MM.1S (cell line): ENCODE measurements at regions not wholly inside any gene's neighbourhood (a gene's known extent, or its start where the extent isn't known, plus 50 kb on each side); places are given as distances from the start of the nearest gene placed in this dataset.

Source experiments
- DNase-seq: peaks from one replicate; pipeline ENCODE4 v3.0.0-alpha.2; 2015
- H2AFZ ChIP-seq: fragments of 300-600 bp; sonication (generic); 2 replicates; pipeline ENCODE4 v1.6.0; 2016; ENCODE audit warnings: antibody characterized with exemption, low read length
- H3F3A ChIP-seq: fragments of 300-600 bp; sonication (generic); 2 replicates; pipeline ENCODE4 v1.6.1; 2016; ENCODE audit warnings: mild to moderate bottlenecking, antibody characterized with exemption, low read length, moderate library complexity, mixed read lengths; ENCODE audit not compliant: insufficient read depth
- H3K27ac ChIP-seq: fragments of 300-600 bp; sonication (generic); 2 replicates; pipeline ENCODE4 v1.5.1; 2016; ENCODE audit warnings: mild to moderate bottlenecking, low read length
- H3K27me3 ChIP-seq: fragments of 300-600 bp; sonication (generic); replicated peaks from 2 replicates; pipeline ENCODE4 v1.6.0; 2016; ENCODE audit warnings: low read length; ENCODE audit not compliant: insufficient read depth
- H3K36me3 ChIP-seq: fragments of 300-600 bp; sonication (generic); replicated peaks from 2 replicates; pipeline ENCODE4 v1.6.1; 2016; ENCODE audit warnings: mild to moderate bottlenecking, low read length, mixed read lengths; ENCODE audit not compliant: insufficient read depth
- H3K4me1 ChIP-seq: fragments of 300-600 bp; sonication (generic); 2 replicates; pipeline ENCODE4 v1.6.1; 2016; ENCODE audit warnings: low read length, mixed read lengths
- H3K4me2 ChIP-seq: fragments of 300-600 bp; sonication (generic); 2 replicates; pipeline ENCODE4 v1.6.0; 2016; ENCODE audit warnings: low read depth, low read length
- H3K4me3 ChIP-seq: fragments of 300-600 bp; sonication (generic); 2 replicates; pipeline ENCODE4 v1.5.1; 2016; ENCODE audit warnings: low read length, mixed read lengths
- H3K79me2 ChIP-seq: fragments of 300-600 bp; sonication (generic); 2 replicates; pipeline ENCODE4 v1.6.1; 2016; ENCODE audit warnings: mixed run types, low read length, mixed read lengths
- H3K9ac ChIP-seq: fragments of 300-600 bp; sonication (generic); 2 replicates; pipeline ENCODE4 v1.6.1; 2016; ENCODE audit warnings: low read length, mixed read lengths
- H3K9me2 ChIP-seq: fragments of 300-600 bp; sonication (generic); replicated peaks from 2 replicates; pipeline ENCODE4 v1.6.1; 2016; ENCODE audit warnings: mild to moderate bottlenecking, low read length, mixed read lengths; ENCODE audit not compliant: insufficient read depth
- H3K9me3 ChIP-seq: fragments of 300-600 bp; sonication (generic); replicated peaks from 2 replicates; pipeline ENCODE4 v1.6.1; 2016; ENCODE audit warnings: mild to moderate bottlenecking, low read length, mixed read lengths; ENCODE audit not compliant: insufficient read depth
- H4K20me1 ChIP-seq: fragments of 300-600 bp; sonication (generic); 2 replicates; pipeline ENCODE4 v1.6.1; 2016; ENCODE audit warnings: mild to moderate bottlenecking, low read length, moderate library complexity, mixed read lengths; ENCODE audit not compliant: insufficient read depth
- CTCF ChIP-seq: fragments of 300-600 bp; sonication (generic); IDR thresholded peaks from 2 replicates; pipeline ENCODE4 v1.5.1; 2016; ENCODE audit warnings: antibody characterized with exemption, low read length, mixed read lengths
- EZH2 ChIP-seq: fragments of 300-600 bp; sonication (generic); optimal IDR thresholded peaks from 2 replicates; pipeline ENCODE3; 2017; ENCODE audit warnings: low read depth, mild to moderate bottlenecking, antibody characterized with exemption, low read length, mixed read lengths
- EZH2phosphoT487 ChIP-seq: fragments of 300-600 bp; sonication (generic); IDR thresholded peaks from 2 replicates; pipeline ENCODE4 v1.6.1; 2018; ENCODE audit warnings: antibody characterized with exemption, low read length

- Histone ChIP-seq H3K4me1 (no peaks in the 10 kb centered on the region), H4K20me1 (no peaks in the 10 kb centered on the region), H3K4me3 (no peak overlapping the region), H3K27ac (no peak overlapping the region), H3K9ac (no peak overlapping the region), H3K9me2 (no peaks in the 10 kb centered on the region), H3K36me3 (no peaks in the 10 kb centered on the region), H3K4me2 (no peak overlapping the region), H2AFZ (no peak overlapping the region), H3K9me3 (no peaks in the 10 kb centered on the region), H3K27me3 (no peaks in the 10 kb centered on the region), H3K79me2 (no peaks in the 10 kb centered on the region), H3F3A (no peaks in the 10 kb centered on the region)
- TF ChIP-seq EZH2phosphoT487 (no peak), EZH2 (no peak), CTCF (no peak)
- DNase-seq, result no peak
Observed at GRCh38 chrX:38878641-38879340, 77.5 kb downstream of the MID1IP1 start.

- Histone ChIP-seq H3K4me2 (no peak overlapping the region), H3K27ac (no peak overlapping the region), H3K9me2 (no peaks in the 10 kb centered on the region), H3K79me2 (no peaks in the 10 kb centered on the region), H4K20me1 (no peaks in the 10 kb centered on the region), H3K9ac (no peak overlapping the region), H3K27me3 (no peaks in the 10 kb centered on the region), H3K36me3 (no peaks in the 10 kb centered on the region), H2AFZ (no peak overlapping the region), H3K4me3 (no peak overlapping the region), H3F3A (no peaks in the 10 kb centered on the region), H3K4me1 (no peaks in the 10 kb centered on the region), H3K9me3 (no peaks in the 10 kb centered on the region)
- DNase-seq, result peak; percentile 23
- TF ChIP-seq EZH2, result no peak
- TF ChIP-seq EZH2phosphoT487, result no peak
- no peak for TF ChIP-seq CTCF
Observed at GRCh38 chrX:38879631-38880220, 78.5 kb downstream of the MID1IP1 start.

GRCh38 chrX:38880296-38880854 is 79.1 kb downstream of the MID1IP1 start:
- no peak overlapping the region for H3K4me2 ChIP-seq
- no peaks in the 10 kb centered on the region for H3K4me1 ChIP-seq
- DNase-seq, result no peak
- no peaks in the 10 kb centered on the region for H3K36me3 ChIP-seq
- H3K27ac ChIP-seq, result no peak overlapping the region
- H3K4me3 ChIP-seq, result no peak overlapping the region
- no peaks in the 10 kb centered on the region for H3K9me3 ChIP-seq
- no peaks in the 10 kb centered on the region for H4K20me1 ChIP-seq
- no peaks in the 10 kb centered on the region for H3K9me2 ChIP-seq
- no peak overlapping the region for H2AFZ ChIP-seq
- H3K9ac ChIP-seq, result no peak overlapping the region
- TF ChIP-seq EZH2phosphoT487, result no peak
- no peak for TF ChIP-seq EZH2
- no peak for TF ChIP-seq CTCF
- no peaks in the 10 kb centered on the region for H3F3A ChIP-seq
- H3K27me3 ChIP-seq, result no peaks in the 10 kb centered on the region
- H3K79me2 ChIP-seq, result no peaks in the 10 kb centered on the region
